Hepatocyte (in vitro differentiated cells): ENCODE measurements at regions not wholly inside any gene's neighbourhood (a gene's known extent, or its start where the extent isn't known, plus 50 kb on each side); places are given as distances from the start of the nearest gene placed in this dataset.

Experiments used
- DNase-seq: peaks from one replicate; pipeline ENCODE4 v3.0.0-alpha.2; 2016; ENCODE audit warnings: low spot score
- H2AFZ ChIP-seq: fragments of 200-600 bp; sonication (generic); 2 replicates; pipeline ENCODE4 v1.6.0; 2016; ENCODE audit warnings: antibody characterized with exemption, mild to moderate bottlenecking
- H3K27ac ChIP-seq: fragments of 200-600 bp; sonication (generic); 2 replicates; pipeline ENCODE4 v1.5.1; 2016; ENCODE audit warnings: mild to moderate bottlenecking
- H3K27me3 ChIP-seq: fragments of 200-600 bp; sonication (generic); 2 replicates; pipeline ENCODE4 v1.6.1; 2016
- H3K36me3 ChIP-seq: fragments of 200-600 bp; sonication (generic); replicated peaks from 2 replicates; pipeline ENCODE4 v1.5.1; 2016; ENCODE audit warnings: low read depth; ENCODE audit not compliant: insufficient read depth
- H3K4me1 ChIP-seq: fragments of 200-600 bp; sonication (generic); 2 replicates; pipeline ENCODE4 v1.5.1; 2016; ENCODE audit warnings: mild to moderate bottlenecking, moderate library complexity; ENCODE audit not compliant: insufficient read depth
- H3K4me2 ChIP-seq: fragments of 200-600 bp; sonication (generic); 2 replicates; pipeline ENCODE4 v1.6.0; 2016
- H3K4me3 ChIP-seq: fragments of 200-600 bp; sonication (generic); 2 replicates; pipeline ENCODE4 v1.5.1; 2016; ENCODE audit warnings: mild to moderate bottlenecking
- H3K79me2 ChIP-seq: fragments of 200-600 bp; sonication (generic); 2 replicates; pipeline ENCODE4 v1.6.0; 2017; ENCODE audit warnings: mild to moderate bottlenecking
- H3K9me2 ChIP-seq: fragments of 200-600 bp; sonication (generic); replicated peaks from 2 replicates; pipeline ENCODE4 v1.6.0; 2017; ENCODE audit warnings: mild to moderate bottlenecking; ENCODE audit not compliant: insufficient read depth
- H3K9me3 ChIP-seq: fragments of 200-600 bp; sonication (generic); 2 replicates; pipeline ENCODE4 v1.5.1; 2016; ENCODE audit warnings: low read depth, mild to moderate bottlenecking
- H4K20me1 ChIP-seq: fragments of 200-600 bp; sonication (generic); 2 replicates; pipeline ENCODE4 v1.6.0; 2016; ENCODE audit warnings: mild to moderate bottlenecking; ENCODE audit not compliant: insufficient read depth, poor library complexity, severe bottlenecking
- EZH2 ChIP-seq: fragments of 200-600 bp; sonication (generic); IDR thresholded peaks from 2 replicates; pipeline ENCODE4 v1.6.1; 2016; ENCODE audit warnings: antibody characterized with exemption, mild to moderate bottlenecking, borderline replicate concordance
- EZH2phosphoT487 ChIP-seq: fragments of 200-600 bp; sonication (generic); IDR thresholded peaks from one replicate; pipeline ENCODE4 v1.6.1; 2018; ENCODE audit warnings: antibody characterized with exemption, mild to moderate bottlenecking, low read depth, moderate library complexity; ENCODE audit not compliant: unreplicated experiment, severe bottlenecking
- WGBS: methylation state at CpG from one replicate; pipeline ENCODE4 v1.1.6; 2016; ENCODE audit warnings: low lambda C conversion rate; ENCODE audit errors: missing lambda C conversion rate; 5-methylcytosine and 5-hydroxymethylcytosine counted together
- TF ChIP-seq, protein P1 (sequence below): fragments of 200-600 bp; sonication (generic); IDR thresholded peaks from 2 replicates; pipeline ENCODE4 v1.5.1; 2016; ENCODE audit warnings: antibody characterized with exemption, mild to moderate bottlenecking; ENCODE audit not compliant: poor library complexity

DNA sequence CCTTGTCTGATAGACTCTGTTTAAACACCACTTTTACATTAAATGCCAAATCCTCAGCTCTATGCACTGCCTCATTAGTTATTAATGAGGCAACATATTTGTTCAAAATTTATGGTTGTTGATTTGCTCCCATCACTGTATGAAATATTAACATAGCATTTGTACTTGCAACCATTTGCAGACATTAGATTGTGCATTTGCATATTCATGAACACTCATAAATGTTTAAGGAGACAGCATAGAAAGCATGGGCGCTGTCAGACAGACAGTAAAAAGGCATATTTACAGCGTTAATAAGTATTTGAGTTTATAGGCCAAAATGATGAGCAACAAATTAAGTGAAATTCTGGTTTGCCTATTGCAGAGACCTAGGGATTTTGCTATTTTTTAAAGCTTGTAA is 502.3 kb downstream of the TXNL1 start:
- Histone ChIP-seq H3K27ac (no peak overlapping the region), H3K9me2 (no peaks in the 10 kb centered on the region), H3K79me2 (no peaks in the 10 kb centered on the region), H3K9me3 (no peaks in the 10 kb centered on the region), H2AFZ (no peak overlapping the region), H4K20me1 (no peaks in the 10 kb centered on the region), H3K4me1 (no peaks in the 10 kb centered on the region), H3K4me3 (no peak overlapping the region), H3K36me3 (no peaks in the 10 kb centered on the region), H3K4me2 (no peak overlapping the region), H3K27me3 (no peaks in the 10 kb centered on the region)
- TF ChIP-seq EZH2 (no peak), EZH2phosphoT487 (no peak)
- TF ChIP-seq, protein P1, sequence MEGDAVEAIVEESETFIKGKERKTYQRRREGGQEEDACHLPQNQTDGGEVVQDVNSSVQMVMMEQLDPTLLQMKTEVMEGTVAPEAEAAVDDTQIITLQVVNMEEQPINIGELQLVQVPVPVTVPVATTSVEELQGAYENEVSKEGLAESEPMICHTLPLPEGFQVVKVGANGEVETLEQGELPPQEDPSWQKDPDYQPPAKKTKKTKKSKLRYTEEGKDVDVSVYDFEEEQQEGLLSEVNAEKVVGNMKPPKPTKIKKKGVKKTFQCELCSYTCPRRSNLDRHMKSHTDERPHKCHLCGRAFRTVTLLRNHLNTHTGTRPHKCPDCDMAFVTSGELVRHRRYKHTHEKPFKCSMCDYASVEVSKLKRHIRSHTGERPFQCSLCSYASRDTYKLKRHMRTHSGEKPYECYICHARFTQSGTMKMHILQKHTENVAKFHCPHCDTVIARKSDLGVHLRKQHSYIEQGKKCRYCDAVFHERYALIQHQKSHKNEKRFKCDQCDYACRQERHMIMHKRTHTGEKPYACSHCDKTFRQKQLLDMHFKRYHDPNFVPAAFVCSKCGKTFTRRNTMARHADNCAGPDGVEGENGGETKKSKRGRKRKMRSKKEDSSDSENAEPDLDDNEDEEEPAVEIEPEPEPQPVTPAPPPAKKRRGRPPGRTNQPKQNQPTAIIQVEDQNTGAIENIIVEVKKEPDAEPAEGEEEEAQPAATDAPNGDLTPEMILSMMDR = no peak
- DNase-seq = no peak
- 90% methylated on average over 2 of the region's 2 CpGs for WGBS

GRCh38 chr18:56130481-56130880 is 507.9 kb downstream of the TXNL1 start:
- Histone ChIP-seq H3K4me1 (no peaks in the 10 kb centered on the region), H2AFZ (no peak overlapping the region), H4K20me1 (no peaks in the 10 kb centered on the region), H3K9me2 (no peaks in the 10 kb centered on the region), H3K9me3 (no peaks in the 10 kb centered on the region), H3K79me2 (no peaks in the 10 kb centered on the region), H3K36me3 (no peaks in the 10 kb centered on the region), H3K27ac (no peak overlapping the region), H3K4me2 (no peak overlapping the region), H3K27me3 (no peaks in the 10 kb centered on the region), H3K4me3 (no peak overlapping the region)
- TF ChIP-seq EZH2 = no peak
- TF ChIP-seq EZH2phosphoT487 = no peak
- TF ChIP-seq, protein P1 = no peak
- WGBS = 100% methylated on average over 2 of the region's 2 CpGs
- DNase-seq = no peak

GRCh38 chr18:56128153-56128791 is 510.1 kb downstream of the TXNL1 start:
- Histone ChIP-seq H3K9me2 (no peaks in the 10 kb centered on the region), H3K36me3 (no peaks in the 10 kb centered on the region), H4K20me1 (no peaks in the 10 kb centered on the region), H3K9me3 (no peaks in the 10 kb centered on the region), H3K79me2 (no peaks in the 10 kb centered on the region), H3K4me3 (no peak overlapping the region), H3K27ac (no peak overlapping the region), H3K4me1 (no peaks in the 10 kb centered on the region), H3K4me2 (no peak overlapping the region), H2AFZ (no peak overlapping the region), H3K27me3 (no peaks in the 10 kb centered on the region)
- 45% methylated on average over 2 of the region's 2 CpGs for WGBS
- no peak for DNase-seq
- TF ChIP-seq, protein P1 = no peak
